ENCODE measurements at regions not wholly inside any gene's neighbourhood (a gene's known extent, or its start where the extent isn't known, plus 50 kb on each side); places are given as distances from the start of the nearest gene placed in this dataset.

DNA sequence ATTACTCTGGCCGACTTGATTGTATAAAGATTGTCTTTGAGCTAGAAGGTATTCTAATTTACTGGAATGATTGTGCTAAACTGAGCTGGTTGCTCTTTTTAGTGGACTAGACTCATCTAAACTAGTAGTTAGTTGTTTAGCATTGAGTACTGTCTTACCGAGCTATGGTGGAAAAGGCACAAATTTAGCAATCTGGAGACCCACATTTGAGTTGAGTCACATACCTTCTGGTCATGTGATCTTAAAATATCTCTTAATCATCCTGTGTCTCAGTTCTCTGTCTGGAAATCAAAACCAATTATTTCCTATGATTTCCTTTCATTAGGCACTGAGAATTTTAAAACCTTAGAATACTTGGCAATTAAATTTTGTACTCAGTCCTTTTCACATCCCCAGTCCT is 349.5 kb downstream of the IRS2 start:
- no CpG with 5 or more reads among the region's 2 CpGs for WGBS (ENCODE audit: extremely low coverage, insufficient read length, low lambda C conversion rate)
- Histone ChIP-seq H3K27me3 (ENCODE audit: insufficient read depth, low read length) (no peaks in the 10 kb centered on the region), H3K27ac (ENCODE audit: insufficient read length, low read depth, low read length) (no peak overlapping the region), H2AFZ (ENCODE audit: low read length) (no peak overlapping the region), H3K9me3 (ENCODE audit: control insufficient read depth, low read depth, low read length) (no peaks in the 10 kb centered on the region), H4K8ac (replicated peaks; ENCODE audit: insufficient read length, low read depth, low read length) (no peak overlapping the region), H2BK5ac (ENCODE audit: insufficient read length, low read length) (no peak overlapping the region), H3K23me2 (ENCODE audit: insufficient read length, low read depth, low read length, poor library complexity, severe bottlenecking) (no peaks in the 10 kb centered on the region), H3K79me1 (ENCODE audit: insufficient read depth, low read depth, low read length, poor library complexity, severe bottlenecking) (no peaks in the 10 kb centered on the region), H3K23ac (ENCODE audit: insufficient read length, low read depth, low read length) (no peak overlapping the region), H2BK12ac (ENCODE audit: insufficient read length, low read depth, low read length) (no peak overlapping the region), H3K56ac (ENCODE audit: insufficient read length, low read depth, low read length) (no peak overlapping the region), H2BK20ac (ENCODE audit: low read depth, low read length, poor library complexity, severe bottlenecking) (no peak overlapping the region), H3K4ac (ENCODE audit: low read depth, low read length) (no peak overlapping the region), H3K18ac (ENCODE audit: insufficient read length, low read depth, low read length) (no peak overlapping the region), H3K4me2 (ENCODE audit: insufficient read depth, insufficient read length, low read length) (no peak overlapping the region), H2BK120ac (ENCODE audit: low read depth, low read length, poor library complexity, severe bottlenecking) (no peak overlapping the region), H4K5ac (ENCODE audit: insufficient read length, low read depth, low read length) (no peak overlapping the region), H4K20me1 (ENCODE audit: control insufficient read depth, insufficient read depth, insufficient read length) (no peaks in the 10 kb centered on the region), H3T11ph (ENCODE audit: low read length) (no peak overlapping the region), H2BK15ac (ENCODE audit: low read depth, low read length) (no peak overlapping the region), H3K9ac (ENCODE audit: extremely low read depth, insufficient read length, low read length) (no peak overlapping the region), H2AK5ac (ENCODE audit: insufficient read length, low read length) (no peak overlapping the region), H3K4me1 (ENCODE audit: insufficient read depth, low read length) (no peaks in the 10 kb centered on the region), H4K91ac (ENCODE audit: insufficient read length, low read depth, low read length) (no peak overlapping the region), H3K14ac (ENCODE audit: insufficient read depth, low read length) (no peak overlapping the region), H3K79me2 (ENCODE audit: insufficient read depth, low read length) (no peaks in the 10 kb centered on the region)
- H3K4me3 Mint-ChIP-seq, result no peak overlapping the region
- TF ChIP-seq CTCF (conservative IDR thresholded peaks at IDR 0.05), result no peak
- H3K4me1 Mint-ChIP-seq, result no peaks in the 10 kb centered on the region
- peaks cover 2 to 8% (median 5%) of the 10 kb centered on the region in 3 experiments; a peak in 6 of 7 replicates for H3K36me3 Mint-ChIP-seq (ENCODE audit: insufficient read depth in 1 of 3, low read depth in 3 of 3)
- H3K27me3 Mint-ChIP-seq (ENCODE audit: low read depth), result no peaks in the 10 kb centered on the region
- peaks cover 19 to 27% of the 10 kb centered on the region in 2 experiments for H3K9me3 Mint-ChIP-seq
- no peak for DNase-seq
- H3K27ac Mint-ChIP-seq, result no peak overlapping the region

Data from H9 (cell line).